ENCODE measurements at regions not wholly inside any gene's neighbourhood (a gene's known extent, or its start where the extent isn't known, plus 50 kb on each side); places are given as distances from the start of the nearest gene placed in this dataset.

- ChIA-PET CTCF (no interaction called here), POLR2A (no interaction called here)
- no peak overlapping the region for H3K4me3 Mint-ChIP-seq
- no peak for DNase-seq
- intact Hi-C loops (cut with DNase I, micrococcal nuclease): no loop called here
- H3K4me1 Mint-ChIP-seq: no peaks in the 10 kb centered on the region
- no peak overlapping the region for H3K27ac Mint-ChIP-seq
- H3K27me3 Mint-ChIP-seq: no peaks in the 10 kb centered on the region
- no peaks in the 10 kb centered on the region for H3K9me3 Mint-ChIP-seq (ENCODE audit: low read depth)
- no peaks in the 10 kb centered on the region for H3K36me3 Mint-ChIP-seq (ENCODE audit: low read depth)
- ATAC-seq: no peak
These were observed 262.9 kb downstream of the TDRD15 start for GRCh38 chr2:21386666-21387065.

GRCh38 chr2:21392649-21393048, 268.9 kb downstream of the TDRD15 start:
- peaks cover 2% of the 10 kb centered on the region for H3K27me3 Mint-ChIP-seq
- no peak overlapping the region for H3K4me3 Mint-ChIP-seq
- POLR2A ChIA-PET: no interaction called here
- H3K27ac Mint-ChIP-seq: no peak overlapping the region
- CTCF ChIA-PET: interaction anchor here (0.5 kb wide), 1 partner anchor 341 kb away, joined by 3 read pairs; no protein-coding TSS in a partner anchor
- H3K9me3 Mint-ChIP-seq (ENCODE audit: low read depth): peaks cover 2% of the 10 kb centered on the region
- H3K36me3 Mint-ChIP-seq (ENCODE audit: low read depth): no peaks in the 10 kb centered on the region
- intact Hi-C loops (cut with DNase I, micrococcal nuclease): no loop called here
- no peaks in the 10 kb centered on the region for H3K4me1 Mint-ChIP-seq
- ATAC-seq: no peak
- no peak for DNase-seq

- ATAC-seq (no peak), DNase-seq (no peak)
- H3K27ac Mint-ChIP-seq: no peak overlapping the region
- no peak overlapping the region for H3K4me3 Mint-ChIP-seq
- ChIA-PET CTCF (no interaction called here), POLR2A (no interaction called here)
- H3K36me3 Mint-ChIP-seq (ENCODE audit: low read depth): no peaks in the 10 kb centered on the region
- no peaks in the 10 kb centered on the region for H3K4me1 Mint-ChIP-seq
- peaks cover 2% of the 10 kb centered on the region for H3K27me3 Mint-ChIP-seq
- intact Hi-C loops (cut with DNase I, micrococcal nuclease): no loop called here
- peaks cover 2% of the 10 kb centered on the region for H3K9me3 Mint-ChIP-seq (ENCODE audit: low read depth)
These were observed 269.4 kb downstream of the TDRD15 start for GRCh38 chr2:21393173-21393572.

GRCh38 chr2:21395366-21395765, 271.6 kb downstream of the TDRD15 start:
- DNase-seq (no peak), ATAC-seq (no peak)
- Mint-ChIP-seq H3K4me3 (no peak overlapping the region), H3K27ac (no peak overlapping the region), H3K27me3 (peaks cover 2% of the 10 kb centered on the region), H3K9me3 (ENCODE audit: low read depth) (peaks cover 2% of the 10 kb centered on the region), H3K36me3 (ENCODE audit: low read depth) (no peaks in the 10 kb centered on the region), H3K4me1 (no peaks in the 10 kb centered on the region)
- ChIA-PET CTCF (interaction anchor here (0.7 kb wide), 1 partner anchor 243 kb away, joined by 3 read pairs; no protein-coding TSS in a partner anchor), POLR2A (no interaction called here)
- intact Hi-C loops (cut with DNase I, micrococcal nuclease): no loop called here

- CTCF ChIA-PET: interaction anchor here (0.9 kb wide), 1 partner anchor 9 kb away, joined by 3 read pairs; no protein-coding TSS in a partner anchor
- Mint-ChIP-seq H3K36me3 (ENCODE audit: low read depth) (no peaks in the 10 kb centered on the region), H3K4me3 (no peak overlapping the region), H3K27me3 (peaks cover 2% of the 10 kb centered on the region), H3K4me1 (no peaks in the 10 kb centered on the region), H3K9me3 (ENCODE audit: low read depth) (peaks cover 2% of the 10 kb centered on the region), H3K27ac (no peak overlapping the region)
- intact Hi-C loops (cut with DNase I, micrococcal nuclease): no loop called here
- ATAC-seq (no peak), DNase-seq (no peak)
- POLR2A ChIA-PET: no interaction called here
These were observed 272.5 kb downstream of the TDRD15 start for GRCh38 chr2:21396252-21396651.

- ChIA-PET POLR2A (no interaction called here), CTCF (no interaction called here)
- no peak overlapping the region for H3K27ac Mint-ChIP-seq
- no peak for DNase-seq
- H3K4me1 Mint-ChIP-seq: no peaks in the 10 kb centered on the region
- no peaks in the 10 kb centered on the region for H3K36me3 Mint-ChIP-seq (ENCODE audit: low read depth)
- H3K4me3 Mint-ChIP-seq: no peak overlapping the region
- no peaks in the 10 kb centered on the region for H3K27me3 Mint-ChIP-seq
- H3K9me3 Mint-ChIP-seq (ENCODE audit: low read depth): peaks cover 2% of the 10 kb centered on the region
- intact Hi-C loops (cut with DNase I, micrococcal nuclease): no loop called here
- no peak for ATAC-seq
These were observed 277.4 kb downstream of the TDRD15 start for GRCh38 chr2:21401022-21401698.

GRCh38 chr2:21404137-21404536, 280.4 kb downstream of the TDRD15 start:
- ChIA-PET CTCF (interaction anchor here (0.7 kb wide), 1 partner anchor 223 kb away, joined by 3 read pairs; no protein-coding TSS in a partner anchor), POLR2A (no interaction called here)
- Mint-ChIP-seq H3K36me3 (ENCODE audit: low read depth) (no peaks in the 10 kb centered on the region), H3K27me3 (no peaks in the 10 kb centered on the region), H3K9me3 (ENCODE audit: low read depth) (no peaks in the 10 kb centered on the region), H3K4me1 (no peaks in the 10 kb centered on the region), H3K4me3 (no peak overlapping the region), H3K27ac (no peak overlapping the region)
- no peak for ATAC-seq
- intact Hi-C loops (cut with DNase I, micrococcal nuclease): no loop called here
- no peak for DNase-seq

- DNase-seq: no peak
- Mint-ChIP-seq H3K27ac (no peak overlapping the region), H3K4me1 (no peaks in the 10 kb centered on the region), H3K4me3 (no peak overlapping the region), H3K36me3 (ENCODE audit: low read depth) (no peaks in the 10 kb centered on the region), H3K27me3 (no peaks in the 10 kb centered on the region), H3K9me3 (ENCODE audit: low read depth) (no peaks in the 10 kb centered on the region)
- ChIA-PET POLR2A (no interaction called here), CTCF (interaction anchor here (0.9 kb wide), 1 partner anchor 9 kb away, joined by 3 read pairs; no protein-coding TSS in a partner anchor)
- ATAC-seq: no peak
- intact Hi-C loops (cut with DNase I, micrococcal nuclease): no loop called here
These were observed 281.3 kb downstream of the TDRD15 start for GRCh38 chr2:21404827-21405625.

GRCh38 chr2:21406386-21406785, 282.6 kb downstream of the TDRD15 start:
- no peak for DNase-seq
- CTCF ChIA-PET: no interaction called here
- no peak for ATAC-seq
- Mint-ChIP-seq H3K27me3 (no peaks in the 10 kb centered on the region), H3K4me3 (no peak overlapping the region), H3K36me3 (ENCODE audit: low read depth) (no peaks in the 10 kb centered on the region), H3K4me1 (no peaks in the 10 kb centered on the region), H3K27ac (no peak overlapping the region), H3K9me3 (ENCODE audit: low read depth) (no peaks in the 10 kb centered on the region)
- POLR2A ChIA-PET: no interaction called here
- intact Hi-C loops (cut with DNase I, micrococcal nuclease): no loop called here

GRCh38 chr2:21406911-21407310, 283.1 kb downstream of the TDRD15 start:
- ATAC-seq (no peak), DNase-seq (no peak)
- POLR2A ChIA-PET: no interaction called here
- Mint-ChIP-seq H3K4me3 (no peak overlapping the region), H3K36me3 (ENCODE audit: low read depth) (no peaks in the 10 kb centered on the region), H3K27ac (no peak overlapping the region), H3K27me3 (no peaks in the 10 kb centered on the region), H3K9me3 (ENCODE audit: low read depth) (no peaks in the 10 kb centered on the region), H3K4me1 (no peaks in the 10 kb centered on the region)
- intact Hi-C loops (cut with DNase I, micrococcal nuclease): no loop called here
- CTCF ChIA-PET: no interaction called here

- DNase-seq: no peak
- H3K36me3 Mint-ChIP-seq (ENCODE audit: low read depth): no peaks in the 10 kb centered on the region
- no peak overlapping the region for H3K27ac Mint-ChIP-seq
- H3K9me3 Mint-ChIP-seq (ENCODE audit: low read depth): no peaks in the 10 kb centered on the region
- H3K4me3 Mint-ChIP-seq: no peak overlapping the region
- no peaks in the 10 kb centered on the region for H3K4me1 Mint-ChIP-seq
- POLR2A ChIA-PET: no interaction called here
- H3K27me3 Mint-ChIP-seq: no peaks in the 10 kb centered on the region
- CTCF ChIA-PET: no interaction called here
- no peak for ATAC-seq
- intact Hi-C loops (cut with DNase I, micrococcal nuclease): no loop called here
These were observed 284.1 kb downstream of the TDRD15 start for GRCh38 chr2:21407851-21408250.

GRCh38 chr2:21411741-21412140, 288.0 kb downstream of the TDRD15 start:
- no peaks in the 10 kb centered on the region for H3K27me3 Mint-ChIP-seq
- H3K36me3 Mint-ChIP-seq (ENCODE audit: low read depth): no peaks in the 10 kb centered on the region
- no peak overlapping the region for H3K27ac Mint-ChIP-seq
- ATAC-seq (no peak), DNase-seq (no peak)
- intact Hi-C loops (cut with DNase I, micrococcal nuclease): no loop called here
- H3K4me1 Mint-ChIP-seq: no peaks in the 10 kb centered on the region
- CTCF ChIA-PET: no interaction called here
- H3K4me3 Mint-ChIP-seq: no peak overlapping the region
- H3K9me3 Mint-ChIP-seq (ENCODE audit: low read depth): peaks cover 2% of the 10 kb centered on the region
- POLR2A ChIA-PET: no interaction called here

Measured in activated CD4-positive, alpha-beta T cell treated with anti-CD3 and anti-CD28 coated beads for 36 hours (primary cell).